Neural cell (in vitro differentiated cells): ENCODE measurements at regions not wholly inside any gene's neighbourhood (a gene's known extent, or its start where the extent isn't known, plus 50 kb on each side); places are given as distances from the start of the nearest gene placed in this dataset.

Source experiments
- CTCF ChIP-seq: fragments of 450-650 bp; IDR thresholded peaks from 2 replicates; pipeline ENCODE4 v1.5.1; 2014; ENCODE audit warnings: antibody characterized with exemption, mild to moderate bottlenecking, moderate library complexity; ENCODE audit not compliant: poor library complexity, severe bottlenecking
- EP300 ChIP-seq: fragments of 450-650 bp; conservative IDR thresholded peaks from 2 replicates; pipeline ENCODE4 v1.6.1; 2014; ENCODE audit warnings: antibody characterized with exemption, mild to moderate bottlenecking, moderate library complexity; ENCODE audit not compliant: poor library complexity, severe bottlenecking
- EZH2 ChIP-seq: fragments of 200-600, 300-800 bp; shearing (Covaris generic), sonication (generic); IDR thresholded peaks from 2 replicates; pipeline ENCODE4 v1.6.1; 2014; ENCODE audit warnings: antibody characterized with exemption, low read length, borderline replicate concordance, mild to moderate bottlenecking; ENCODE audit not compliant: insufficient read depth, poor library complexity, severe bottlenecking
- POLR2AphosphoS5 ChIP-seq: IDR thresholded peaks from 2 replicates; pipeline ENCODE4 v1.6.1; 2012
- RAD21 ChIP-seq: fragments of 450-650 bp; conservative IDR thresholded peaks from 2 replicates; pipeline ENCODE4 v1.6.1; 2014; ENCODE audit warnings: antibody characterized with exemption, mild to moderate bottlenecking, moderate library complexity

- TF ChIP-seq EZH2 (no peak), CTCF (no peak), RAD21 (no peak), EP300 (no peak), POLR2AphosphoS5 (no peak)
These were observed 121.6 kb upstream of the SEMA3C start for GRCh38 chr7:81040496-81040895.
